ENCODE measurements at regions not wholly inside any gene's neighbourhood (a gene's known extent, or its start where the extent isn't known, plus 50 kb on each side); places are given as distances from the start of the nearest gene placed in this dataset.

DNA sequence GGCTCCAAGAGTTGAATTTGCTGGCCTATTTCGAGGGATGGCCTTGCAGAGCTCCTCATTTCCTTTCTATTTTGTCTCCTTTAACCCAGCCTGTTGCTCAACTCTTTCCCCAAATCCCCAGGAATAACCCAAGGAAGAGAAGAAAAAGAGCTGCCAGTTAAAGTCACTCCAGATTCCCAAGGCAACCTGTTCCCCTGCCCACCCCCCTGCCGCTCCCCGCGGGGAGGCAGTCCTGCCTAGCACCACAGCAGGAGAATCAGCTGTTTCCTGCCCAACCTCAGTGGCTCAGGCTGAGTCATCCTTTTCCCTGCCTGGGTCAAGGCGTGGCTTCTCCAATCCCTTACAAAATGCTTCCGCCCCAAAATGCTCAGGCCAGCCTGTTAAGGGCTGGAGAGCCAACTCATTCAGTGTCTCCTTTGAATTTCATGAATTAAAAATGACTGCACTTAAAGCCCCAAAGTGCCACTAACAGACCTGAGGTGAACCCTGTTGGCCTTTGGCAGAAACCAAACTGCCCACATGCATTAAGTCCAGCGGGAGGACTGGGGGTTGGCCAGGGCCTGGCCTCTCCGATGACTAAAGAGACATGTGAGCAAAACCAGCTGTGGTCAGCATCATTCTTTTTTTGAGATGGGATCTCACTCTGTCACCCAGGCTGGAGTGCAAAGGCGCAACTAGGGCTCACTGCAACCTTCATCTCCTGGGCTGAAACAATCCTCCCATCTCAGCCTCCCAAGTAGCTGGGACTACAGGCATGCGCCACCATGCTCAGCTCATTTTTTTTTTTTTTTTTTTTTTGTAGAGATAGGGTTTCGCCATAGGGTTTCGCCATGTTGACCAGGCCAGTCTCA, 83.2 kb upstream of the KIF5B start (continued):
- TF ChIP-seq ZBTB17 (tag by site-specific recombination; IDR thresholded peaks at IDR 0.05) (peak; percentile 64), ZNF585B (tag by site-specific recombination; IDR thresholded peaks at IDR 0.05) (no peak), ZNF221 (tag by site-specific recombination; IDR thresholded peaks at IDR 0.05; ENCODE audit: borderline replicate concordance) (no peak), ZNF549 (tag by site-specific recombination; IDR thresholded peaks at IDR 0.05) (no peak), ZNF37A (tag by site-specific recombination; IDR thresholded peaks at IDR 0.05) (no peak), SCRT1 (tag by site-specific recombination; IDR thresholded peaks at IDR 0.05; ENCODE audit: borderline replicate concordance) (peak; percentile 79; the same call in 1 of the 2 replicates), YY2 (tag by site-specific recombination; IDR thresholded peaks at IDR 0.05) (no peak), HOXD13 (CRISPR knock-in tag; IDR thresholded peaks at IDR 0.05; ENCODE audit: borderline replicate concordance) (no peak), ZNF48 (tag by site-specific recombination; IDR thresholded peaks at IDR 0.05) (no peak), ZNF302 (tag by site-specific recombination; IDR thresholded peaks at IDR 0.05; ENCODE audit: low read depth) (no peak), ZBTB7A (tag by site-specific recombination; IDR thresholded peaks at IDR 0.05; ENCODE audit: low read depth) (no peak), SALL2 (tag by site-specific recombination; IDR thresholded peaks at IDR 0.05; ENCODE audit: borderline replicate concordance) (no peak), ZNF416 (tag by site-specific recombination; IDR thresholded peaks at IDR 0.05) (no peak), ZNF623 (tag by site-specific recombination; IDR thresholded peaks at IDR 0.05) (no peak), ZNF140 (tag by site-specific recombination; IDR thresholded peaks at IDR 0.05) (no peak), MEIS1 (CRISPR knock-in tag; IDR thresholded peaks at IDR 0.05; ENCODE audit: borderline replicate concordance) (no peak), ZNF548 (tag by site-specific recombination; IDR thresholded peaks at IDR 0.05) (no peak), ZNF175 (tag by site-specific recombination; IDR thresholded peaks at IDR 0.05) (no peak), ZXDB (tag by site-specific recombination; IDR thresholded peaks at IDR 0.05) (peak; percentile 60; the same call in 1 of the 2 replicates), ZNF837 (tag by site-specific recombination; IDR thresholded peaks at IDR 0.05) (no peak), ZNF776 (tag by site-specific recombination; IDR thresholded peaks at IDR 0.05; ENCODE audit: borderline replicate concordance) (no peak), IKZF3 (tag by site-specific recombination; IDR thresholded peaks at IDR 0.05) (peak; percentile 59)
- TF ChIP-seq, protein P1, sequence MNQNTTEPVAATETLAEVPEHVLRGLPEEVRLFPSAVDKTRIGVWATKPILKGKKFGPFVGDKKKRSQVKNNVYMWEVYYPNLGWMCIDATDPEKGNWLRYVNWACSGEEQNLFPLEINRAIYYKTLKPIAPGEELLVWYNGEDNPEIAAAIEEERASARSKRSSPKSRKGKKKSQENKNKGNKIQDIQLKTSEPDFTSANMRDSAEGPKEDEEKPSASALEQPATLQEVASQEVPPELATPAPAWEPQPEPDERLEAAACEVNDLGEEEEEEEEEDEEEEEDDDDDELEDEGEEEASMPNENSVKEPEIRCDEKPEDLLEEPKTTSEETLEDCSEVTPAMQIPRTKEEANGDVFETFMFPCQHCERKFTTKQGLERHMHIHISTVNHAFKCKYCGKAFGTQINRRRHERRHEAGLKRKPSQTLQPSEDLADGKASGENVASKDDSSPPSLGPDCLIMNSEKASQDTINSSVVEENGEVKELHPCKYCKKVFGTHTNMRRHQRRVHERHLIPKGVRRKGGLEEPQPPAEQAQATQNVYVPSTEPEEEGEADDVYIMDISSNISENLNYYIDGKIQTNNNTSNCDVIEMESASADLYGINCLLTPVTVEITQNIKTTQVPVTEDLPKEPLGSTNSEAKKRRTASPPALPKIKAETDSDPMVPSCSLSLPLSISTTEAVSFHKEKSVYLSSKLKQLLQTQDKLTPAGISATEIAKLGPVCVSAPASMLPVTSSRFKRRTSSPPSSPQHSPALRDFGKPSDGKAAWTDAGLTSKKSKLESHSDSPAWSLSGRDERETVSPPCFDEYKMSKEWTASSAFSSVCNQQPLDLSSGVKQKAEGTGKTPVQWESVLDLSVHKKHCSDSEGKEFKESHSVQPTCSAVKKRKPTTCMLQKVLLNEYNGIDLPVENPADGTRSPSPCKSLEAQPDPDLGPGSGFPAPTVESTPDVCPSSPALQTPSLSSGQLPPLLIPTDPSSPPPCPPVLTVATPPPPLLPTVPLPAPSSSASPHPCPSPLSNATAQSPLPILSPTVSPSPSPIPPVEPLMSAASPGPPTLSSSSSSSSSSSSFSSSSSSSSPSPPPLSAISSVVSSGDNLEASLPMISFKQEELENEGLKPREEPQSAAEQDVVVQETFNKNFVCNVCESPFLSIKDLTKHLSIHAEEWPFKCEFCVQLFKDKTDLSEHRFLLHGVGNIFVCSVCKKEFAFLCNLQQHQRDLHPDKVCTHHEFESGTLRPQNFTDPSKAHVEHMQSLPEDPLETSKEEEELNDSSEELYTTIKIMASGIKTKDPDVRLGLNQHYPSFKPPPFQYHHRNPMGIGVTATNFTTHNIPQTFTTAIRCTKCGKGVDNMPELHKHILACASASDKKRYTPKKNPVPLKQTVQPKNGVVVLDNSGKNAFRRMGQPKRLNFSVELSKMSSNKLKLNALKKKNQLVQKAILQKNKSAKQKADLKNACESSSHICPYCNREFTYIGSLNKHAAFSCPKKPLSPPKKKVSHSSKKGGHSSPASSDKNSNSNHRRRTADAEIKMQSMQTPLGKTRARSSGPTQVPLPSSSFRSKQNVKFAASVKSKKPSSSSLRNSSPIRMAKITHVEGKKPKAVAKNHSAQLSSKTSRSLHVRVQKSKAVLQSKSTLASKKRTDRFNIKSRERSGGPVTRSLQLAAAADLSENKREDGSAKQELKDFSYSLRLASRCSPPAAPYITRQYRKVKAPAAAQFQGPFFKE (tag by site-specific recombination; IDR thresholded peaks at IDR 0.05; ENCODE audit: borderline replicate concordance): no peak
- TF ChIP-seq, protein P2, sequence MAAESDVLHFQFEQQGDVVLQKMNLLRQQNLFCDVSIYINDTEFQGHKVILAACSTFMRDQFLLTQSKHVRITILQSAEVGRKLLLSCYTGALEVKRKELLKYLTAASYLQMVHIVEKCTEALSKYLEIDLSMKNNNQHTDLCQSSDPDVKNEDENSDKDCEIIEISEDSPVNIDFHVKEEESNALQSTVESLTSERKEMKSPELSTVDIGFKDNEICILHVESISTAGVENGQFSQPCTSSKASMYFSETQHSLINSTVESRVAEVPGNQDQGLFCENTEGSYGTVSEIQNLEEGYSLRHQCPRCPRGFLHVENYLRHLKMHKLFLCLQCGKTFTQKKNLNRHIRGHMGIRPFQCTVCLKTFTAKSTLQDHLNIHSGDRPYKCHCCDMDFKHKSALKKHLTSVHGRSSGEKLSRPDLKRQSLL (tag by site-specific recombination; IDR thresholded peaks at IDR 0.05): no peak
- TF ChIP-seq, protein P3, sequence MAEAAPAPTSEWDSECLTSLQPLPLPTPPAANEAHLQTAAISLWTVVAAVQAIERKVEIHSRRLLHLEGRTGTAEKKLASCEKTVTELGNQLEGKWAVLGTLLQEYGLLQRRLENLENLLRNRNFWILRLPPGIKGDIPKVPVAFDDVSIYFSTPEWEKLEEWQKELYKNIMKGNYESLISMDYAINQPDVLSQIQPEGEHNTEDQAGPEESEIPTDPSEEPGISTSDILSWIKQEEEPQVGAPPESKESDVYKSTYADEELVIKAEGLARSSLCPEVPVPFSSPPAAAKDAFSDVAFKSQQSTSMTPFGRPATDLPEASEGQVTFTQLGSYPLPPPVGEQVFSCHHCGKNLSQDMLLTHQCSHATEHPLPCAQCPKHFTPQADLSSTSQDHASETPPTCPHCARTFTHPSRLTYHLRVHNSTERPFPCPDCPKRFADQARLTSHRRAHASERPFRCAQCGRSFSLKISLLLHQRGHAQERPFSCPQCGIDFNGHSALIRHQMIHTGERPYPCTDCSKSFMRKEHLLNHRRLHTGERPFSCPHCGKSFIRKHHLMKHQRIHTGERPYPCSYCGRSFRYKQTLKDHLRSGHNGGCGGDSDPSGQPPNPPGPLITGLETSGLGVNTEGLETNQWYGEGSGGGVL (tag by site-specific recombination; IDR thresholded peaks at IDR 0.05): no peak
- TF ChIP-seq, protein P4, sequence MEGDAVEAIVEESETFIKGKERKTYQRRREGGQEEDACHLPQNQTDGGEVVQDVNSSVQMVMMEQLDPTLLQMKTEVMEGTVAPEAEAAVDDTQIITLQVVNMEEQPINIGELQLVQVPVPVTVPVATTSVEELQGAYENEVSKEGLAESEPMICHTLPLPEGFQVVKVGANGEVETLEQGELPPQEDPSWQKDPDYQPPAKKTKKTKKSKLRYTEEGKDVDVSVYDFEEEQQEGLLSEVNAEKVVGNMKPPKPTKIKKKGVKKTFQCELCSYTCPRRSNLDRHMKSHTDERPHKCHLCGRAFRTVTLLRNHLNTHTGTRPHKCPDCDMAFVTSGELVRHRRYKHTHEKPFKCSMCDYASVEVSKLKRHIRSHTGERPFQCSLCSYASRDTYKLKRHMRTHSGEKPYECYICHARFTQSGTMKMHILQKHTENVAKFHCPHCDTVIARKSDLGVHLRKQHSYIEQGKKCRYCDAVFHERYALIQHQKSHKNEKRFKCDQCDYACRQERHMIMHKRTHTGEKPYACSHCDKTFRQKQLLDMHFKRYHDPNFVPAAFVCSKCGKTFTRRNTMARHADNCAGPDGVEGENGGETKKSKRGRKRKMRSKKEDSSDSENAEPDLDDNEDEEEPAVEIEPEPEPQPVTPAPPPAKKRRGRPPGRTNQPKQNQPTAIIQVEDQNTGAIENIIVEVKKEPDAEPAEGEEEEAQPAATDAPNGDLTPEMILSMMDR (tag by site-specific recombination; IDR thresholded peaks at IDR 0.05): no peak
- TF ChIP-seq, protein P5, sequence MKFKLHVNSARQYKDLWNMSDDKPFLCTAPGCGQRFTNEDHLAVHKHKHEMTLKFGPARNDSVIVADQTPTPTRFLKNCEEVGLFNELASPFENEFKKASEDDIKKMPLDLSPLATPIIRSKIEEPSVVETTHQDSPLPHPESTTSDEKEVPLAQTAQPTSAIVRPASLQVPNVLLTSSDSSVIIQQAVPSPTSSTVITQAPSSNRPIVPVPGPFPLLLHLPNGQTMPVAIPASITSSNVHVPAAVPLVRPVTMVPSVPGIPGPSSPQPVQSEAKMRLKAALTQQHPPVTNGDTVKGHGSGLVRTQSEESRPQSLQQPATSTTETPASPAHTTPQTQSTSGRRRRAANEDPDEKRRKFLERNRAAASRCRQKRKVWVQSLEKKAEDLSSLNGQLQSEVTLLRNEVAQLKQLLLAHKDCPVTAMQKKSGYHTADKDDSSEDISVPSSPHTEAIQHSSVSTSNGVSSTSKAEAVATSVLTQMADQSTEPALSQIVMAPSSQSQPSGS (tag by site-specific recombination; IDR thresholded peaks at IDR 0.05; ENCODE audit: low read depth): no peak
